Ovary (tissue), 7 donors: ENCODE measurements at regions not wholly inside any gene's neighbourhood (a gene's known extent, or its start where the extent isn't known, plus 50 kb on each side); places are given as distances from the start of the nearest gene placed in this dataset.

Experiments used
- DNase-seq, 5 donors: peaks; one replicate each; pipeline ENCODE4 v3.0.0-alpha.2; 2019 to 2020
- H3K27ac ChIP-seq, 2 donors: fragments of 200-600 bp; one replicate each; pipeline versions ENCODE4 v1.5.1 to v1.8.0; 2019 to 2022
- H3K27me3 ChIP-seq: fragments of 200-600 bp; one replicate; pipeline ENCODE4 v1.8.0; 2022
- H3K36me3 ChIP-seq: fragments of 200-600 bp; sonication (generic); one replicate; pipeline ENCODE4 v1.5.1; 2019
- H3K4me1 ChIP-seq: one replicate; pipeline ENCODE4 v1.8.1; 2013; ENCODE audit warnings: mild to moderate bottlenecking, moderate library complexity; ENCODE audit not compliant: insufficient read depth
- H3K4me3 ChIP-seq: fragments of 200-600 bp; sonication (generic); one replicate; pipeline ENCODE4 v1.5.1; 2017
- H3K9me3 ChIP-seq, 2 donors: fragments of 200-600 bp in 1 of 2; sonication (generic) in 1 of 2; one replicate each; pipeline versions ENCODE4 v1.5.1 to v1.8.1; 2013 to 2019; ENCODE audit warnings: mild to moderate bottlenecking in 1 of 2, moderate library complexity in 1 of 2
- EP300 ChIP-seq: sonication (generic); formaldehyde crosslinking; IDR thresholded peaks from one replicate; pipeline ENCODE4 v1.6.1; 2017; ENCODE audit warnings: antibody characterized with exemption
- POLR2A ChIP-seq: fragments of 450-650 bp; IDR thresholded peaks from one replicate; pipeline ENCODE4 v1.6.1; 2017; ENCODE audit warnings: antibody characterized with exemption, mild to moderate bottlenecking, moderate library complexity
- WGBS, 3 donors: extraction: QIAGEN DNeasy Blood & Tissue Kit in 1 of 3; methylation state at CpG; one replicate each; pipeline versions ENCODE4 v1.1.5 to v1.1.7; 2013 to 2017; 5-methylcytosine and 5-hydroxymethylcytosine counted together
- intact Hi-C, 4 donors: fragments of 100-400 bp; cut with DNase I; formaldehyde crosslinking; loops; one replicate each; pipeline versions ENCODE4 v1.11.0 to v1.15.1; 2022 to 2023
- TF ChIP-seq, protein P1 (sequence below), 3 donors: fragments of 450-650 bp in 2 of 3; fragments of 200-600 bp in 1 of 3; IDR thresholded peaks; one replicate each; pipeline versions ENCODE4 v1.5.1 to v1.8.0; 2016 to 2022; ENCODE audit warnings: antibody characterized with exemption in 3 of 3, mild to moderate bottlenecking in 1 of 3
- donor health status: DM: no; HTN: no; CAD: no; lungs with moderate emphysema.
- donor health status: DM: no; HTN: no; CAD: no.
- donor health status: Bipolar disorder and iron deficiency.
- donor health status: DM: no; HTN: no; CAD: no.
- donor health status: DM: yes; HTN: yes; CAD: no.

- TF ChIP-seq POLR2A, result no peak
- no peak for TF ChIP-seq EP300
- intact Hi-C loops, result no loop called here
These were observed 97.0 kb upstream of the BCAT1 start for GRCh38 chr12:25045869-25046268.

DNA sequence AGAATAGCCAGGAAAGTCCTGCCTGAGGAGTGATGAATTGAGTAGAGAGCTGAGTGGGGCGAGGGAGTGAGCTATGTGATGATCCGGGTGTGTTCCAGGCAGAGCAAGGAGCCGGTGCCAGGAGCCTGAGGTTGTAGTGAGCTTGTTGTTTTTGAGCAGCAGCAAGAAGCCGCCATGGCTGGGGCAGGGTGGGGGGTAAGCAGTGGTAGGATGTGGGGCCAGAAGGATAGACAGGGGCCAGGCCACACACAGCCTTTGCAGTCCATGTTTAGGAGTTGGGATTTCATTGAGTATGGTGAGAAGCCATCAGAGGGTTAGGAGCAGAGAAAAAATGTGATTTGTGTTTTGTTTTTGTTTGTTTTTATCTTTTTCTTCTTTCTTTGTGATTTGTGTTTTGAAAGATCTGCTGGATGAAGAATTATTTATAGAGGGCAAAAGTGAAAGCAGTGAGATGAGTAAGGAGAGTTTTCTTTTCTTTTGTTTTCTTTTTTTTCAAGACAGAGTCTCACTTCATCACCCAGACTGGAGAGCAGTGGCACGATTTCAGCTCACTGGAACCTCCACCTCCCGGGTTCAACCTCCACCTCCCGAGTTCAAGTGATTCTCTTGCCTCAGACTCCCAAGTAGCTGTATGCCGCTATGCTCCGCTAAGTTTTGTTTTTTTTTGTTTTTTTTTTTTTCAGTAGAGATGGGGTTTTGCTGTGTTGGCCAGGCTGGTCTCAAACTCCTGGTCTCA, 92.3 kb upstream of the BCAT1 start:
- H3K27ac ChIP-seq, result no peak overlapping the region
- H3K9me3 ChIP-seq, result no peaks in the 10 kb centered on the region
- no peak overlapping the region for H3K4me3 ChIP-seq
- intact Hi-C loops, result loop anchor here in 1 of 4 donors (2.0 kb wide), 1 partner anchor 22 kb away; no protein-coding TSS in a partner anchor
- H3K4me1 ChIP-seq, result no peaks in the 10 kb centered on the region
- no peaks in the 10 kb centered on the region for H3K36me3 ChIP-seq
- no peaks in the 10 kb centered on the region for H3K27me3 ChIP-seq
- 67 to 73% (median 68%) methylated on average over 9 of the region's 9 CpGs for WGBS, 3 donors
- TF ChIP-seq, protein P1, sequence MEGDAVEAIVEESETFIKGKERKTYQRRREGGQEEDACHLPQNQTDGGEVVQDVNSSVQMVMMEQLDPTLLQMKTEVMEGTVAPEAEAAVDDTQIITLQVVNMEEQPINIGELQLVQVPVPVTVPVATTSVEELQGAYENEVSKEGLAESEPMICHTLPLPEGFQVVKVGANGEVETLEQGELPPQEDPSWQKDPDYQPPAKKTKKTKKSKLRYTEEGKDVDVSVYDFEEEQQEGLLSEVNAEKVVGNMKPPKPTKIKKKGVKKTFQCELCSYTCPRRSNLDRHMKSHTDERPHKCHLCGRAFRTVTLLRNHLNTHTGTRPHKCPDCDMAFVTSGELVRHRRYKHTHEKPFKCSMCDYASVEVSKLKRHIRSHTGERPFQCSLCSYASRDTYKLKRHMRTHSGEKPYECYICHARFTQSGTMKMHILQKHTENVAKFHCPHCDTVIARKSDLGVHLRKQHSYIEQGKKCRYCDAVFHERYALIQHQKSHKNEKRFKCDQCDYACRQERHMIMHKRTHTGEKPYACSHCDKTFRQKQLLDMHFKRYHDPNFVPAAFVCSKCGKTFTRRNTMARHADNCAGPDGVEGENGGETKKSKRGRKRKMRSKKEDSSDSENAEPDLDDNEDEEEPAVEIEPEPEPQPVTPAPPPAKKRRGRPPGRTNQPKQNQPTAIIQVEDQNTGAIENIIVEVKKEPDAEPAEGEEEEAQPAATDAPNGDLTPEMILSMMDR (IDR thresholded peaks at IDR 0.05), result no peak
- TF ChIP-seq POLR2A (no peak), EP300 (no peak)
- no peak for DNase-seq

More at GRCh38 chr12:25045869-25046268, 97.0 kb upstream of the BCAT1 start:
- Histone ChIP-seq H3K9me3 (no peaks in the 10 kb centered on the region), H3K27me3 (no peaks in the 10 kb centered on the region), H3K27ac (no peak overlapping the region), H3K4me3 (no peak overlapping the region), H3K36me3 (no peaks in the 10 kb centered on the region), H3K4me1 (no peaks in the 10 kb centered on the region)
- DNase-seq, result no peak

DNA sequence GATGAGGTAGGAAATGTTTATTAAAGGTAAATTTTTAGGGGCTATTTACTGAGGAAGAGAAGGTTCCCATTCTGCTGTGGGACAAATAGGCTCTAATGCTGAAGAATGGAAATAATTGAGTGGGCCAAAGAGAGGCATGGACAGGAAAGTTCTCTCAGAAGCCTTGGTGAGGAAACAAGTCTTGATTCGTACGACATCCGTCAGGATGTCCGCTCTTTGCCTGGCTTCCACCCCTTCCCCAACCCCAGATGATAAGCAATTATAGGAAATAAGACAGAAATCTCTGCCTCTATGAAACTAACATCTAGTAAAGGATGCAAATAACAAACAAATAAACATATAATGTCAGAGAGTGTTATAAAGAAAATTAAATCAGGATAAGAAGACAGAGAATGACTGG, 91.7 kb upstream of the BCAT1 start:
- no peak overlapping the region for H3K4me3 ChIP-seq
- intact Hi-C loops, result loop anchor here in 1 of 4 donors (2.0 kb wide), 1 partner anchor 22 kb away; no protein-coding TSS in a partner anchor
- H3K27ac ChIP-seq, result no peak overlapping the region
- WGBS, 3 donors, result 81 to 84% (median 82%) methylated on average over 4 of the region's 4 CpGs
- no peaks in the 10 kb centered on the region for H3K36me3 ChIP-seq
- H3K27me3 ChIP-seq, result no peaks in the 10 kb centered on the region
- no peaks in the 10 kb centered on the region for H3K4me1 ChIP-seq
- no peak for DNase-seq
- no peak for TF ChIP-seq POLR2A
- H3K9me3 ChIP-seq, result no peaks in the 10 kb centered on the region

DNA sequence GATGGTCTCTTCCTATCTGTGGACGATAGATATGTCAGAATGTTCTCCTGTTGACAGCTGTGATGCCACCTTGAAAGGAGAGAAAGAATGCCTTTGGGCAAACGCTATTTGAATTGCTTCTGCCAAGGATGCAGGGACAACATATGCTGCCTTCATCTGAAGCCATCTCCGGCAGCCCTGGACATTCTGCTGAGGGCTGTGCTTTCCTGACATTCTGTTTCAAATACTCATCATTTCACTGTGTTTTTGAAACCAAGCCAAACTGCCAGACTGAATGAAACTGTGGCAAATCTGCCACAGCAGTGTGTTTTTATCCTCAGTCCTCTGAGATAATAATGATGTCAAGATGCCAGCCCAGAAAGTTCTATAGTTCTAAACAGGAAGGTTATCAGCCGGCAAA, 85.8 kb upstream of the BCAT1 start:
- Histone ChIP-seq H3K9me3 (no peaks in the 10 kb centered on the region), H3K4me1 (no peaks in the 10 kb centered on the region), H3K27me3 (no peaks in the 10 kb centered on the region), H3K27ac (no peak overlapping the region), H3K4me3 (no peak overlapping the region), H3K36me3 (no peaks in the 10 kb centered on the region)
- 42 to 62% (median 54%) methylated on average over 4 of the region's 4 CpGs for WGBS, 3 donors
- intact Hi-C loops, result no loop called here
- no peak for DNase-seq
- TF ChIP-seq, protein P1 (IDR thresholded peaks at IDR 0.05), result no peak
- TF ChIP-seq EP300 (no peak), POLR2A (no peak)

GRCh38 chr12:25025951-25026490, 77.1 kb upstream of the BCAT1 start:
- Histone ChIP-seq H3K9me3 (no peaks in the 10 kb centered on the region), H3K27ac (no peak overlapping the region), H3K27me3 (no peaks in the 10 kb centered on the region), H3K36me3 (no peaks in the 10 kb centered on the region), H3K4me3 (no peak overlapping the region), H3K4me1 (no peaks in the 10 kb centered on the region)
- intact Hi-C loops, result no loop called here
- WGBS, 3 donors, result 90 to 98% (median 96%) methylated on average over 1 of the region's 1 CpG
- no peak for DNase-seq
- TF ChIP-seq, protein P1 (IDR thresholded peaks at IDR 0.05), result no peak
- TF ChIP-seq EP300, result no peak
- no peak for TF ChIP-seq POLR2A
